GM13977 (cell line): ENCODE measurements at regions not wholly inside any gene's neighbourhood (a gene's known extent, or its start where the extent isn't known, plus 50 kb on each side); places are given as distances from the start of the nearest gene placed in this dataset.

Experiments used
- DNase-seq: peaks from one replicate; pipeline ENCODE4 v3.0.0; 2012; ENCODE audit warnings: low spot score
- in situ Hi-C: fragments of 300-500 bp; cut with MboI; formaldehyde crosslinking; loops from one replicate; pipeline ENCODE4 v1.12.0; 2022; ENCODE audit warnings: low sequenced_read_pairs, low pct_unique_long_range_greater_than_20kb, mixed read lengths, inconsistent platforms; ENCODE audit not compliant: unreplicated experiment
- TF ChIP-seq, protein P1 (sequence below): IDR thresholded peaks from 2 replicates; pipeline ENCODE4 v1.5.1; 2012; ENCODE audit warnings: mild to moderate bottlenecking, control low read depth; ENCODE audit not compliant: insufficient read depth; ENCODE audit errors: extremely low read depth, missing control alignments

DNA sequence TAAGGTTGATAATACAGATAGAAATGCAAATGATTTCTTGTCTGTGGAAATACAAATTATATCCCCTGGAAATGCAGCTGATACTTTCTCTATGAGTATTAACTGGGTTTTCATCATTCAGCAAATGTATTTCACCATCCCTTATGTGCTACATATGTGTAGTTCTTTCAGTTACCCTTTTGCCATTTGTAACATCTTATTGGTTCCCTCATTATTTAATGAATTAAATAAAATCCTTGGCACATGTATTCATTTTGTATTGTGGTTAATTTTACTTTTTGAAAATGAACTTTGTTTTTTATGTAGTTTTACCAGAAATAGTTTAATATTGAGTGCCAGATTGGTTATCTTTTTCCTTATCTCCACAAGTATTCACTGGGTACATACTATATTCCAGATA lies 89.9 kb upstream of the DEPDC1 start:
- TF ChIP-seq, protein P1, sequence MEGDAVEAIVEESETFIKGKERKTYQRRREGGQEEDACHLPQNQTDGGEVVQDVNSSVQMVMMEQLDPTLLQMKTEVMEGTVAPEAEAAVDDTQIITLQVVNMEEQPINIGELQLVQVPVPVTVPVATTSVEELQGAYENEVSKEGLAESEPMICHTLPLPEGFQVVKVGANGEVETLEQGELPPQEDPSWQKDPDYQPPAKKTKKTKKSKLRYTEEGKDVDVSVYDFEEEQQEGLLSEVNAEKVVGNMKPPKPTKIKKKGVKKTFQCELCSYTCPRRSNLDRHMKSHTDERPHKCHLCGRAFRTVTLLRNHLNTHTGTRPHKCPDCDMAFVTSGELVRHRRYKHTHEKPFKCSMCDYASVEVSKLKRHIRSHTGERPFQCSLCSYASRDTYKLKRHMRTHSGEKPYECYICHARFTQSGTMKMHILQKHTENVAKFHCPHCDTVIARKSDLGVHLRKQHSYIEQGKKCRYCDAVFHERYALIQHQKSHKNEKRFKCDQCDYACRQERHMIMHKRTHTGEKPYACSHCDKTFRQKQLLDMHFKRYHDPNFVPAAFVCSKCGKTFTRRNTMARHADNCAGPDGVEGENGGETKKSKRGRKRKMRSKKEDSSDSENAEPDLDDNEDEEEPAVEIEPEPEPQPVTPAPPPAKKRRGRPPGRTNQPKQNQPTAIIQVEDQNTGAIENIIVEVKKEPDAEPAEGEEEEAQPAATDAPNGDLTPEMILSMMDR: no peak
- no peak for DNase-seq
- in situ Hi-C loops: no loop called here

DNA sequence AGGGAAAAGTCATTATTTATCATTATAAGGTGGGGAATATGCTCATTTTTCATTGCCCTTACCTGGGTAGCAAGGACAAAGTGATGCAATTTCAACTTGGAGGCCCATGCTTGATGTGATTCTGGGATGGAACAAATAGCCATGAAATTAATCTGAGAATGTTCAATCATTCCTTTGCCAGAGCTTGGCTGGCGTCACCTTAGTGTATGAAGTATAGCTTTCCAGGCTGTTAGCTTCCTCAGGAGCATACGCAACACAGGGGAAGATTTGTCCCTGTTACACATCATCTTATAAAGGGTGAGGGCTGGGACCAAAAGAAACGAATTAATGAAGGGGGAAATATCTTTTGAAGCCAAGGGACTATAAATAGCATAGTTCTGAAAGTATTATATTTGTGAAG lies 91.4 kb upstream of the DEPDC1 start:
- no peak for DNase-seq
- in situ Hi-C loops: no loop called here
- TF ChIP-seq, protein P1: no peak

DNA sequence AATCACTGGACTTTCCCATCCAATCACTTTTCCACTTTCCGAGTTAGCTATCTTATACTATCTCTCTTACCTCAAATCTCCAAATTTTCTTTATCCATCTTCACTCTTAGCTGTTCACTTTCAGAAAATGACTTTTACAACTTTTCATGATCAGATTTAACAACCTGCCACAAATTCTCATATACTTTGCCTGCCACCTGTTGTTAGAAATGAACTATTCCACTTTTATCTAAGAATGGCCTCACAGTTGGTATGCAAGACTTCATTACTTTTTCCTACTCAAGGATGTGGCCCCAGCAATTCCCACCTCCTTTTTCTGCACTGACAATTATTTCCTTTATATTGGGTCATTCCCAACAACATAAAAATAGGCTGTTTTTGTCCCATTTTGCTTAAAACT lies 93.6 kb upstream of the DEPDC1 start:
- TF ChIP-seq, protein P1: no peak
- DNase-seq: no peak
- in situ Hi-C loops: no loop called here

DNA sequence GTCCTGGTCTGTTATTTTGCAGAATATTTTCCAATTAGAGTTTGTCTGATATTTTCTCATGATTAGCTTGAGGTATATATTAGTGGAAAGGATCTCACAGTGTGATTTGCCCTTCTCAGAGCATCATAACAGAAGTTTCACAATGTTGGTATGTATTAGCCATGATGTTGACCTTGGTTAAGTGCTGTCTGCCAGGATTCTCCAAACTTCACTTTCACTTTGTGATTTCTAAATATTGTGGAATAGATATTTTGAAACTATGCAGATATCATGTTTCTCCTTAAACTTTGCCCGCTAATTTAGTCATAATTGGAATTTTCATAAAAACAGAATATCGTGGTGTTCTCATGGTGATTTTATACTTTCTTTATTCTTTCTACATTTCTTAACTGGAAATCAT lies 98.0 kb upstream of the DEPDC1 start:
- TF ChIP-seq, protein P1: no peak
- no peak for DNase-seq
- in situ Hi-C loops: no loop called here

DNA sequence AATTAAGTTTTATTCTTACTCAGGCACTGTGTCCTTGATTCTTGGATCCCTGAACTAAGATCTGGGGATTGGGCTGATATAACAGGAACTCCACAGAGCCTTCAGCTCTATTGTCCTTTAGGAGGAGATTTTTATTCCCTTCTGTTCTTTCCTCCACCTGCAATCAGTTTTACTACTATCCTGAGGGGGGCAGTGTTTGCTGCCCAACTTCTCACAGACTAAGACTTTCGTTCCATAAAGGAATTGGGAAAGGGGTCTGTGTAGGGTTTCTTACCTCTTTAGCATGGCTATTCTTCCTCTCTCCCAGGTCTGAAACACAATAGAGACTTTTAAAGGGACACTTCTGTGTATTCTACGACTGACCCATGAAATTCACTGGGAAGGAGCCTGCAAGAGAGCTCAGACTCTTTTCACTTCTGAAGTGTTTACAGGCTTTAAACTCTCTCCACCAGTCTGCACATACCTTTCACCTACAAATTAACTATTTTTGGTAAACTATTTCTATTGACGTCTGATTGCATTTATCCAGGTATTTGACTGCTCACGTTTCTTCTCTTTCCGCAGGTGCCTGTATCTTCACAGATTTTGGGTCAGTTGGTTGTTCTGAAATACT lies 103.3 kb upstream of the DEPDC1 start:
- TF ChIP-seq, protein P1: peak; percentile 54
- in situ Hi-C loops: no loop called here
- peak; percentile 8 for DNase-seq

DNA sequence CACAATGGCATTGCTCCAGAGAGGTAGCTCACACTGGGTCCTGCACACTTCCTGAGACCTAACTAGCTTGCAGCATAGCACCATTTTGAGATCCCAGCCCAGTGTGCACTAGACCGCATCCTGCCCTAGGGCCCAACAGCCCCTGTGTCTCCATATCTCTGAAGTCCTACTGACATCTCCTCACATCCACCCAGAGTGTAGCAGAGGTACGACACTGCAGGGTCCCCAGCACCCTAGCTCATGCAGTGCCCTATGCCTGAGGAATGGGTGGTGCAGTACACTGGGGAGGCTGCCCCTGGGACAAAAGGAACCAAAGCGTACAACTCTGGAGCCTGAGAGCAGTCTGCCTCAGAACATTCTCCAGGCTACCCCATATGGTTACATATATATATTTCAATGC lies 111.4 kb upstream of the DEPDC1 start:
- in situ Hi-C loops: no loop called here
- TF ChIP-seq, protein P1: no peak

More for the DNA sequence above, 111.4 kb upstream of the DEPDC1 start:
- no peak for DNase-seq
